Mammary epithelial cell (primary cell): ENCODE measurements at regions not wholly inside any gene's neighbourhood (a gene's known extent, or its start where the extent isn't known, plus 50 kb on each side); places are given as distances from the start of the nearest gene placed in this dataset.

Experiments used
- EZH2 ChIP-seq: IDR thresholded peaks from 2 replicates; pipeline ENCODE4 v1.6.1; 2012; ENCODE audit warnings: low read length, inconsistent platforms, borderline replicate concordance
- TF ChIP-seq, protein P1 (sequence below), 2 donors: IDR thresholded peaks in 1 of 2; conservative IDR thresholded peaks in 1 of 2; 2 replicates each; pipeline ENCODE4 v1.5.1; 2011 to 2012; ENCODE audit warnings: inconsistent platforms in 2 of 2, low read length in 2 of 2, mild to moderate bottlenecking in 2 of 2, control low read depth in 1 of 2, low read depth in 1 of 2; ENCODE audit not compliant: insufficient read depth in 1 of 2; ENCODE audit errors: extremely low read depth in 1 of 2

DNA sequence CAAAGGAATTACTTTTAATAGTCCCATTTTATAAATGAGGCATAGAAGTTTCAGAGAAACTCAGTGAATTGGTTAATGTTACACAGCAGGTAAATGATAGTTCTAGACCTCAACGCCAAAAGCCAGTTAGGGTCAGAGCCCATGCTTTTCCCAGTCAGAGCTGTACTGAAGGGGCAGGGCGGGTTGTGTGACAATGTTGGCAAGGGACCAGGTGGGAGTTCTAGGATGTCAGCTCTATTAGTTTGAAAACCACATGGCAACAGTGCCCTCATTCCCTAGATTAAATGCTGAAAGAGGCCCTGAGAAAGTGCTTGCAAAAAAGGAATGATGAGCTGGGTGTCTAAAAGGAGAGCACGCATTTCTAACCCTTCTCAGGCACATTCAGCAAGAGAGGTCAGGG is 65.4 kb upstream of the EPHB1 start:
- TF ChIP-seq, protein P1, sequence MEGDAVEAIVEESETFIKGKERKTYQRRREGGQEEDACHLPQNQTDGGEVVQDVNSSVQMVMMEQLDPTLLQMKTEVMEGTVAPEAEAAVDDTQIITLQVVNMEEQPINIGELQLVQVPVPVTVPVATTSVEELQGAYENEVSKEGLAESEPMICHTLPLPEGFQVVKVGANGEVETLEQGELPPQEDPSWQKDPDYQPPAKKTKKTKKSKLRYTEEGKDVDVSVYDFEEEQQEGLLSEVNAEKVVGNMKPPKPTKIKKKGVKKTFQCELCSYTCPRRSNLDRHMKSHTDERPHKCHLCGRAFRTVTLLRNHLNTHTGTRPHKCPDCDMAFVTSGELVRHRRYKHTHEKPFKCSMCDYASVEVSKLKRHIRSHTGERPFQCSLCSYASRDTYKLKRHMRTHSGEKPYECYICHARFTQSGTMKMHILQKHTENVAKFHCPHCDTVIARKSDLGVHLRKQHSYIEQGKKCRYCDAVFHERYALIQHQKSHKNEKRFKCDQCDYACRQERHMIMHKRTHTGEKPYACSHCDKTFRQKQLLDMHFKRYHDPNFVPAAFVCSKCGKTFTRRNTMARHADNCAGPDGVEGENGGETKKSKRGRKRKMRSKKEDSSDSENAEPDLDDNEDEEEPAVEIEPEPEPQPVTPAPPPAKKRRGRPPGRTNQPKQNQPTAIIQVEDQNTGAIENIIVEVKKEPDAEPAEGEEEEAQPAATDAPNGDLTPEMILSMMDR (conservative IDR thresholded peaks at IDR 0.05 in 1 of 2, IDR thresholded peaks at IDR 0.05 in 1 of 2; ENCODE audit: extremely low read depth in 1 of 2, insufficient read depth in 1 of 2, low read depth in 1 of 2, low read length in 2 of 2), result no peak
- TF ChIP-seq EZH2, result no peak
